ENCODE measurements at regions not wholly inside any gene's neighbourhood (a gene's known extent, or its start where the extent isn't known, plus 50 kb on each side); places are given as distances from the start of the nearest gene placed in this dataset.
"Not testable (repeated sequence)": the region's sequence is repeated elsewhere in the genome, so short reads cannot be mapped to it uniquely, and the experiment has no call there.

GRCh38 chr5:30368064-30368463 is 825.4 kb upstream of the CDH6 start:
- no peaks in the 10 kb centered on the region for H3K9me3 ChIP-seq (ENCODE audit: control insufficient read depth in 2 of 3, insufficient read depth in 1 of 3, low read length in 3 of 3)
- H3K27ac ChIP-seq (ENCODE audit: low read depth in 2 of 2, low read length in 2 of 2) = no peak overlapping the region
- DNase-seq (no peak), FAIRE-seq (no peak)
- intact Hi-C loops (cut with DNase I) = no loop called here
- no peaks in the 10 kb centered on the region for H3K27me3 ChIP-seq (ENCODE audit: control insufficient read depth, insufficient read depth, low read length)
- no peak overlapping the region for H3K9ac ChIP-seq (ENCODE audit: low read length in 3 of 3)
- no peak for TF ChIP-seq CTCF (IDR thresholded peaks at IDR 0.05; ENCODE audit: borderline replicate concordance, extremely low read depth, insufficient read depth)
- H3K36me3 ChIP-seq (ENCODE audit: control insufficient read depth in 2 of 3, insufficient read depth in 3 of 3, low read length in 3 of 3) = no peaks in the 10 kb centered on the region
- no peak overlapping the region for H3K4me3 ChIP-seq (ENCODE audit: low read length in 3 of 3)
- H3K4me1 ChIP-seq (ENCODE audit: control insufficient read depth in 2 of 3, insufficient read depth in 2 of 3, low read depth in 1 of 3, low read length in 3 of 3) = no peaks in the 10 kb centered on the region

- H3K9me3 ChIP-seq (ENCODE audit: control insufficient read depth in 2 of 3, insufficient read depth in 1 of 3, low read length in 3 of 3); H3K4me3 ChIP-seq (ENCODE audit: low read length in 3 of 3); H3K36me3 ChIP-seq (ENCODE audit: control insufficient read depth in 2 of 3, insufficient read depth in 3 of 3, low read length in 3 of 3); H3K4me1 ChIP-seq (ENCODE audit: control insufficient read depth in 2 of 3, insufficient read depth in 2 of 3, low read depth in 1 of 3, low read length in 3 of 3); FAIRE-seq; H3K27ac ChIP-seq (ENCODE audit: low read depth in 2 of 2, low read length in 2 of 2); H3K27me3 ChIP-seq (ENCODE audit: control insufficient read depth, insufficient read depth, low read length); intact Hi-C loops (cut with DNase I); DNase-seq; H3K9ac ChIP-seq (ENCODE audit: low read length in 3 of 3): not testable (repeated sequence)
Observed at GRCh38 chr5:30365031-30365430, 828.5 kb upstream of the CDH6 start.

- Histone ChIP-seq H3K4me1 (ENCODE audit: control insufficient read depth in 2 of 3, insufficient read depth in 2 of 3, low read depth in 1 of 3, low read length in 3 of 3) (no peaks in the 10 kb centered on the region), H3K36me3 (ENCODE audit: control insufficient read depth in 2 of 3, insufficient read depth in 3 of 3, low read length in 3 of 3) (no peaks in the 10 kb centered on the region), H3K9ac (ENCODE audit: low read length in 3 of 3) (no peak overlapping the region), H3K9me3 (ENCODE audit: control insufficient read depth in 2 of 3, insufficient read depth in 1 of 3, low read length in 3 of 3) (peaks cover 0 to 2% (median 0%) of the 10 kb centered on the region in 3 donors), H3K4me3 (ENCODE audit: low read length in 3 of 3) (no peak overlapping the region), H3K27me3 (ENCODE audit: control insufficient read depth, insufficient read depth, low read length) (no peaks in the 10 kb centered on the region), H3K27ac (ENCODE audit: low read depth in 2 of 2, low read length in 2 of 2) (no peak overlapping the region)
- DNase-seq (no peak), FAIRE-seq (no peak)
- TF ChIP-seq CTCF (IDR thresholded peaks at IDR 0.05; ENCODE audit: borderline replicate concordance, extremely low read depth, insufficient read depth) = no peak
- intact Hi-C loops (cut with DNase I) = no loop called here
Observed at GRCh38 chr5:30357371-30357770, 836.1 kb upstream of the CDH6 start.

GRCh38 chr5:30355675-30356074 is 837.8 kb upstream of the CDH6 start:
- intact Hi-C loops (cut with DNase I) = no loop called here
- Histone ChIP-seq H3K9ac (ENCODE audit: low read length in 3 of 3) (no peak overlapping the region), H3K4me3 (ENCODE audit: low read length in 3 of 3) (no peak overlapping the region), H3K9me3 (ENCODE audit: control insufficient read depth in 2 of 3, insufficient read depth in 1 of 3, low read length in 3 of 3) (peaks cover 0 to 2% (median 0%) of the 10 kb centered on the region in 3 donors), H3K36me3 (ENCODE audit: control insufficient read depth in 2 of 3, insufficient read depth in 3 of 3, low read length in 3 of 3) (no peaks in the 10 kb centered on the region), H3K27ac (ENCODE audit: low read depth in 2 of 2, low read length in 2 of 2) (no peak overlapping the region), H3K27me3 (ENCODE audit: control insufficient read depth, insufficient read depth, low read length) (no peaks in the 10 kb centered on the region), H3K4me1 (ENCODE audit: control insufficient read depth in 2 of 3, insufficient read depth in 2 of 3, low read depth in 1 of 3, low read length in 3 of 3) (no peaks in the 10 kb centered on the region)
- DNase-seq (no peak), FAIRE-seq (no peak)
- no peak for TF ChIP-seq CTCF (IDR thresholded peaks at IDR 0.05; ENCODE audit: borderline replicate concordance, extremely low read depth, insufficient read depth)
